HG02623 (cell line): ENCODE measurements at regions not wholly inside any gene's neighbourhood (a gene's known extent, or its start where the extent isn't known, plus 50 kb on each side); places are given as distances from the start of the nearest gene placed in this dataset.

Experiments used
- ATAC-seq: cut with Tn5 transposase; IDR thresholded peaks from one replicate; pipeline ENCODE4 v1.9.1; 2021; ENCODE audit warnings: moderate library complexity; ENCODE audit not compliant: unreplicated experiment

GRCh38 chr1:70874818-70875217 lies 172.8 kb downstream of the PTGER3 start:
- ATAC-seq = no peak

GRCh38 chr1:70877343-70877742 lies 170.3 kb downstream of the PTGER3 start:
- no peak for ATAC-seq

- ATAC-seq = no peak
Observed at GRCh38 chr1:70887936-70888335, 159.7 kb downstream of the PTGER3 start.

GRCh38 chr1:70888722-70889121 lies 158.9 kb downstream of the PTGER3 start:
- no peak for ATAC-seq

- ATAC-seq = no peak
Observed at GRCh38 chr1:70890408-70890807, 157.2 kb downstream of the PTGER3 start.

GRCh38 chr1:70891051-70891843 lies 156.4 kb downstream of the PTGER3 start:
- ATAC-seq = no peak

- no peak for ATAC-seq
Observed at GRCh38 chr1:70892140-70892539, 155.5 kb downstream of the PTGER3 start.

GRCh38 chr1:70892930-70893329 lies 154.7 kb downstream of the PTGER3 start:
- no peak for ATAC-seq

- ATAC-seq = no peak
Observed at GRCh38 chr1:70893381-70893780, 154.2 kb downstream of the PTGER3 start.

- no peak for ATAC-seq
Observed at GRCh38 chr1:70895531-70895930, 152.1 kb downstream of the PTGER3 start.

GRCh38 chr1:70896224-70896623 lies 151.4 kb downstream of the PTGER3 start:
- no peak for ATAC-seq

GRCh38 chr1:70897273-70897672 lies 150.3 kb downstream of the PTGER3 start:
- no peak for ATAC-seq

GRCh38 chr1:70899735-70900134 lies 147.9 kb downstream of the PTGER3 start:
- no peak for ATAC-seq

- ATAC-seq = no peak
Observed at GRCh38 chr1:70902211-70902610, 145.4 kb downstream of the PTGER3 start.

GRCh38 chr1:70906800-70907199 lies 140.8 kb downstream of the PTGER3 start:
- ATAC-seq = no peak

GRCh38 chr1:70907563-70908310 lies 139.9 kb downstream of the PTGER3 start:
- ATAC-seq = no peak

GRCh38 chr1:70909262-70909822 lies 138.3 kb downstream of the PTGER3 start:
- ATAC-seq = no peak

GRCh38 chr1:70910013-70910412 lies 137.6 kb downstream of the PTGER3 start:
- ATAC-seq = peak; percentile 80

GRCh38 chr1:70911861-70912260 lies 135.8 kb downstream of the PTGER3 start:
- no peak for ATAC-seq

GRCh38 chr1:70914224-70914623 lies 133.4 kb downstream of the PTGER3 start:
- no peak for ATAC-seq

- no peak for ATAC-seq
Observed at GRCh38 chr1:70915258-70916033, 132.2 kb downstream of the PTGER3 start.
